Type B pancreatic cell (in vitro differentiated cells): ENCODE measurements at regions not wholly inside any gene's neighbourhood (a gene's known extent, or its start where the extent isn't known, plus 50 kb on each side); places are given as distances from the start of the nearest gene placed in this dataset.
"Not testable (repeated sequence)": the region's sequence is repeated elsewhere in the genome, so short reads cannot be mapped to it uniquely, and the experiment has no call there.

Experiments
- DNase-seq: peaks from one replicate; pipeline ENCODE4 v3.0.0; 2021; ENCODE audit warnings: mixed read lengths; ENCODE audit not compliant: unreplicated experiment; ENCODE audit errors: extremely low spot score
- H3K27ac Mint-ChIP-seq: 2 replicates; pipeline ENCODE4 v1.8.0; 2021; ENCODE audit warnings: mild to moderate bottlenecking, mixed read lengths
- H3K27me3 Mint-ChIP-seq: 2 replicates; pipeline ENCODE4 v1.8.0; 2021; ENCODE audit warnings: mixed read lengths
- H3K36me3 Mint-ChIP-seq: 2 replicates; pipeline ENCODE4 v1.8.0; 2021; ENCODE audit warnings: mixed read lengths
- H3K4me1 Mint-ChIP-seq: one replicate; pipeline ENCODE4 v1.8.0; 2021; ENCODE audit warnings: mixed read lengths; ENCODE audit not compliant: unreplicated experiment
- H3K4me3 Mint-ChIP-seq: 2 replicates; pipeline ENCODE4 v1.8.0; 2021; ENCODE audit warnings: mild to moderate bottlenecking, mixed read lengths
- H3K9me3 Mint-ChIP-seq: 2 replicates; pipeline ENCODE4 v1.8.0; 2021; ENCODE audit warnings: mixed read lengths
- TF ChIP-seq, protein P1 (sequence below): fragments of 200-600 bp; sonication (generic); conservative IDR thresholded peaks from 2 replicates; pipeline ENCODE4 v1.5.0; 2021; ENCODE audit warnings: antibody characterized with exemption, mild to moderate bottlenecking

- Mint-ChIP-seq H3K9me3 (no peaks in the 10 kb centered on the region), H3K4me3 (no peak overlapping the region), H3K27ac (no peak overlapping the region), H3K27me3 (no peaks in the 10 kb centered on the region), H3K4me1 (peaks cover 7% of the 10 kb centered on the region), H3K36me3 (no peaks in the 10 kb centered on the region)
- TF ChIP-seq, protein P1, sequence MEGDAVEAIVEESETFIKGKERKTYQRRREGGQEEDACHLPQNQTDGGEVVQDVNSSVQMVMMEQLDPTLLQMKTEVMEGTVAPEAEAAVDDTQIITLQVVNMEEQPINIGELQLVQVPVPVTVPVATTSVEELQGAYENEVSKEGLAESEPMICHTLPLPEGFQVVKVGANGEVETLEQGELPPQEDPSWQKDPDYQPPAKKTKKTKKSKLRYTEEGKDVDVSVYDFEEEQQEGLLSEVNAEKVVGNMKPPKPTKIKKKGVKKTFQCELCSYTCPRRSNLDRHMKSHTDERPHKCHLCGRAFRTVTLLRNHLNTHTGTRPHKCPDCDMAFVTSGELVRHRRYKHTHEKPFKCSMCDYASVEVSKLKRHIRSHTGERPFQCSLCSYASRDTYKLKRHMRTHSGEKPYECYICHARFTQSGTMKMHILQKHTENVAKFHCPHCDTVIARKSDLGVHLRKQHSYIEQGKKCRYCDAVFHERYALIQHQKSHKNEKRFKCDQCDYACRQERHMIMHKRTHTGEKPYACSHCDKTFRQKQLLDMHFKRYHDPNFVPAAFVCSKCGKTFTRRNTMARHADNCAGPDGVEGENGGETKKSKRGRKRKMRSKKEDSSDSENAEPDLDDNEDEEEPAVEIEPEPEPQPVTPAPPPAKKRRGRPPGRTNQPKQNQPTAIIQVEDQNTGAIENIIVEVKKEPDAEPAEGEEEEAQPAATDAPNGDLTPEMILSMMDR, result no peak
- no peak for DNase-seq
Measured at GRCh38 chr6:85357651-85358050, 92.2 kb upstream of the NT5E start.

- H3K4me1 Mint-ChIP-seq, H3K36me3 Mint-ChIP-seq, DNase-seq, H3K9me3 Mint-ChIP-seq, H3K4me3 Mint-ChIP-seq, H3K27me3 Mint-ChIP-seq, H3K27ac Mint-ChIP-seq: not testable (repeated sequence)
Measured at GRCh38 chr6:85356743-85357142, 93.1 kb upstream of the NT5E start.

- no peak for DNase-seq
- no peaks in the 10 kb centered on the region for H3K36me3 Mint-ChIP-seq
- no peak overlapping the region for H3K4me3 Mint-ChIP-seq
- no peak overlapping the region for H3K27ac Mint-ChIP-seq
- no peaks in the 10 kb centered on the region for H3K9me3 Mint-ChIP-seq
- H3K27me3 Mint-ChIP-seq, result no peaks in the 10 kb centered on the region
- TF ChIP-seq, protein P1, result no peak
- no peaks in the 10 kb centered on the region for H3K4me1 Mint-ChIP-seq
Measured at GRCh38 chr6:85355816-85356215, 94.1 kb upstream of the NT5E start.

- H3K4me1 Mint-ChIP-seq, result no peaks in the 10 kb centered on the region
- TF ChIP-seq, protein P1, result peak; percentile 99
- no peaks in the 10 kb centered on the region for H3K36me3 Mint-ChIP-seq
- DNase-seq, result peak; percentile 72
- H3K27me3 Mint-ChIP-seq, result no peaks in the 10 kb centered on the region
- H3K27ac Mint-ChIP-seq, result no peak overlapping the region
- no peaks in the 10 kb centered on the region for H3K9me3 Mint-ChIP-seq
- no peak overlapping the region for H3K4me3 Mint-ChIP-seq
Measured at GRCh38 chr6:85354761-85355618, 94.9 kb upstream of the NT5E start.

- Mint-ChIP-seq H3K9me3 (no peaks in the 10 kb centered on the region), H3K27me3 (no peaks in the 10 kb centered on the region)
Measured at GRCh38 chr6:85353012-85353411, 96.9 kb upstream of the NT5E start.

DNA sequence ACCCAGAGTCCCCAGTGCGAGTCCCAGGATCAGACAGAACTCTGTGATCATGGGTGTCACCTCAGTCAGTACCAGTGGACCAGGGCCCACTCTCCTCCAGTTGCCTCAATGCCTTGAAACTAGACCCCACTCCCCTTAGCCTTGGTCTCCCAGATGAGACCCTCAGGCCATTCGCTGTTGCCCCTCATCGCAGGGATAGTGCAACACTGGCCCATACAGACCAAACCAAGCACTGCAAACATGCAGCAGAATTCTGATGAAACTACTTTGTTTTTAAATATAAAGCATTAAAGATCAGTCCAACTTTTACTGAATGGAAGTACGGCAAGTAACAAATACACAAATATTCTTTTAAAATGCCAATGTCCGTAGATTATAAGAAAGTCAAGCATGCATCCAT, 101.2 kb upstream of the NT5E start:
- Mint-ChIP-seq H3K27me3 (no peaks in the 10 kb centered on the region), H3K9me3 (peaks cover 4% of the 10 kb centered on the region), H3K27ac (no peak overlapping the region), H3K36me3 (no peaks in the 10 kb centered on the region), H3K4me1 (no peaks in the 10 kb centered on the region), H3K4me3 (no peak overlapping the region)
- DNase-seq, result no peak
- TF ChIP-seq, protein P1, result no peak

More at GRCh38 chr6:85353012-85353411, 96.9 kb upstream of the NT5E start:
- Mint-ChIP-seq H3K36me3 (no peaks in the 10 kb centered on the region), H3K27ac (no peak overlapping the region), H3K4me1 (no peaks in the 10 kb centered on the region), H3K4me3 (no peak overlapping the region)
- DNase-seq, result no peak
- TF ChIP-seq, protein P1, result no peak
